Glomerular endothelial cell (primary cell): ENCODE measurements at regions not wholly inside any gene's neighbourhood (a gene's known extent, or its start where the extent isn't known, plus 50 kb on each side); places are given as distances from the start of the nearest gene placed in this dataset.

Source experiments
- DNase-seq: peaks from one replicate; pipeline ENCODE4 v3.0.0-alpha.2; 2011; ENCODE audit warnings: low read depth, low spot score; ENCODE audit errors: extremely low read depth

DNA sequence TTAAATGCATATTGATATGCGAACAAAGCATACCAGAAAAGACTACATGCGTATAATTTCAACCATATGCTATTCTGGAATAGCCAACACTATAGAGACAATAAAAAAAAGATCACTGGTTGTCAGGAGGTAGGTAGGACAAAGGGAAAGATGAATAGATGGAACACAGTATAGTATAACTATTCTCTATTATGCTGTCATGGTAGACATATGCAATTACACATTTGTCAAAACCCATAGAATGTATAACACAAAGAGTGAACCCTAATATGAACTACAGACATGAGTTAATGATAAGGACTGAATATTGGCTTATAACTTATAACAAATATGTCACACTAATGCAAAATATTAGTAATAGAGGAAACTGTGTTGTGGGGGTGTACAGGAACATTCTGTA, 460.8 kb downstream of the TAF11L14 start:
- DNase-seq: no peak

DNA sequence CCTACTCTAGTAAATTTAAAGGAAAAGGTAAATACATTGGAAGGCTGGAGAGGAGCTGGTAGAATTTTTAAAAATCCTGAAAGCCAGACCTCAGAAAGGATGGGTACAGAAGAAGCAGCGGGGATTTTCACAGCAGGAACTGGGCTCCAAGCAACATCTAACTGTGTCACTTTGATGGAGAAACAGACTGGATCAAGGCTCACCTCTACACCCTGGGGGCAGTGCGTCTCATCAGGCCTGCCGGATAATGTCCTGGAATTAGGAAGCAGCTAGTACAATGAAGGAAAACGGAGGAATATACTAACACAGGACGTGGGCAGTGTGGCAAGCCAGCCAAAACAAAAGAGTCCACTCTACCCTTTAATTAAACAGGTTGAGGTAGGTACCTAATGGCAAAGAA, 463.6 kb downstream of the TAF11L14 start:
- no peak for DNase-seq

DNA sequence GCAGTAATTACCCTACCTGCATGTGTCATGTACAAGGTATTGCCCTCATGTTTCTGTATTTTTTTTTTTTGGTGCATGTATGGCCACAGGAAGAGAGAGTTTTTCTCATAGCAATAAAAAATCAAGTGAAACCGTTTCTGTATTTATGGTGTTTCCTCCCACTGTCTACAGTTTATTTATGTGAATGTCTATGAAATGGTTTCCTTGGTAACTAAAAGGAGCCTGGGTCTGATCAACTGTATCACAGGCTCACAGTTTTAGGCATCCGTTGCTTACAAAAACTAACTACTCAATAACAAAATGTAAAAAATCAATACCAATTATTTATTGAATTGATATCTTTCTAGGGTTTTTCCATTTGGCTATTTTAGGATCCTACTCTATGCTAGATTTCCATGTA, 464.4 kb downstream of the TAF11L14 start:
- no peak for DNase-seq

DNA sequence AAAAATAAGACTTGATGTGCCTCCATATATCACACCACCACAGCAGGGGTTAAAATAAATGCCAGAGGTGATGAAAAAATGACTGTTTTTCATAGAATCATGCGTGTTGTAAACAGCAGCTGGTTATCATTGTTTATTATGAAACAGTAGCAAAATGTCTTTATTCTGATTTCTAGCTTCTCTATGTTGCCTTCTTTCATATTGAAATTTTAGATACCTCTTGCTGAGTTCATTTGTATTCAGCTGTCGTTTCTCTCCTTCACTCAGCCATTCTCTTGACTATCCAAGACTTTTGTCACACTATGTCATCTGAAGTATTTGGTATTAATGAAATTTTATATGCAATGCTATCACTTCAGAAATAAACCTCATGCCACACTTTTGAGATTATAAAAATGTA, 465.0 kb downstream of the TAF11L14 start:
- DNase-seq: no peak

DNA sequence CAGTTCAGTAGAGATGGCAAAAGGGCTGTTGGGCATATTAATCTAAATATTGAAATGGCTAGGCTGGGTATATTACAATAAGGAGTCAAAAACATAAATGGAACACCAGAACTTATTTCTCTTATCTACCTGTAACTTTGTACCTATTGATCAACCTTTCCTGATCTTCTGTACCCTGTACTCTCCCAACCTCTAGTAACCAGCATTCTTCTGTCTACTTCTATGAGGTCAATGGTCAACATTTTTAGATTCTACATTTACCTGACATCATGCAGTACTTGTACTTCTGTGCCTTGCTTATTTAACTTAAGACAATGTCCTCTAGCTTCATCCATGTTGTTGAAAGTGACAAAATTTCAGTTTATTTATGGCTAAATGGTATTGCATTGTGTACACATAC, 467.3 kb downstream of the TAF11L14 start:
- no peak for DNase-seq

DNA sequence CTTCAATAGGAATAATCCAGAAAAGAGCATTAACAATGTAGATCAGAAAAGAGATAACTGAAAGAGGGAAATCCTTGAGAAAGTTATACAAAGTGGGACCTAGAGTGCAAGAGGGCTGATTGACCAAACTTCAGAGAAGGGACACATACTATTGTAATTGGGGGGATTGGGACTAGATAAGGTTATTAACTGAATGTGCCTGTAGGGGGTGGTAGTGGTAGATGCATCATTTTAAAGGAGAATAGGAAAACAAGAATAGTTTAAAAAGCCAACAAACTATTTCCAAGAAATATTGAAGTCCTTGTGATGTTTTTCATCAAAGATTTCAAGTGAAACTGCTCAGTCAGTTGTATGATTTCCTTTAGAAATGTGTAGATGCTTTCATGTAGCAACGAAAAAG, 468.5 kb downstream of the TAF11L14 start:
- no peak for DNase-seq

DNA sequence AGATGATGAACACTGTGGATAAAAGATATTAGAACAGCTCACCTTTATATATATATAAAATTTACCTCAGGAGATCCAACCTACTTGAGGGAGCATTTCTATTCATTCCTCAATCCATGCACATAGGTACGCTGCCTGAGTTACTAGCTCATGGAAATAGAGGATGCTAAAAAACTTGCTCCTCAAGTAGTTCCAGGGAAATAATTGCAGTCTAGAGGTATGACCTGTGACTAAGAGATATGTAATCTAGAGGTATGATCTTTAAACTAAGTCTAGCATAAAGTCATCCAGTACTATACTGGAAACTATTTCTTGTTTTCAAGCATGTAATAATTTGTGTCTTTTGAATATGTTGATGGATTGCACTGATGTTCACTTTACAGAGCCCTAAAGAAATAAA, 471.2 kb downstream of the TAF11L14 start:
- no peak for DNase-seq

DNA sequence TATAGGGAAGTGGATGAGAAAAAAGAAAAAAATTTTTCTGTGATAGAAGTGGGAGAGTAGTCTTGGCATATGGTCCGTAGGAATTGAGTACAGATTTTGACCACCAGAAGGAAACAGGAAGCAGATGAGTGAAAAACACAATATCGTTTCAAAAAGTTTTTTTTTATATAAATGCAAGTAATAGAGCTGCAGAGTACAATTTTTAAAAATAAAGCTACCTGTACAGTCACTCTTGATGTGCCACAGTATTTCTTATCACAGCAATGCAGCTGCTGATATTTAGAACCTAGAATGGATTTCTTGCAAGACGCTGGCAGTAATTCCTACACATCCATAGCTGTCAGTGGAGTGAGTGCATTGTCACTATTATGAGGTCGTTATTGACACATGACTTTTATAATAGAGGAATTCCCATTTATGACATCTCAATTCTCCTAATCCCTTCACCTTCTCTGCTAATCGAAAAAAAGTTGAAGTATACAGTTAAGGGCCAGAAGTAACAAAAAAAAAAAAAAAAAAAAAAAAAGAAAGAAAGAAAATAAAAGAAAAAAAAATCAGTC, 477.7 kb downstream of the TAF11L14 start:
- no peak for DNase-seq

DNA sequence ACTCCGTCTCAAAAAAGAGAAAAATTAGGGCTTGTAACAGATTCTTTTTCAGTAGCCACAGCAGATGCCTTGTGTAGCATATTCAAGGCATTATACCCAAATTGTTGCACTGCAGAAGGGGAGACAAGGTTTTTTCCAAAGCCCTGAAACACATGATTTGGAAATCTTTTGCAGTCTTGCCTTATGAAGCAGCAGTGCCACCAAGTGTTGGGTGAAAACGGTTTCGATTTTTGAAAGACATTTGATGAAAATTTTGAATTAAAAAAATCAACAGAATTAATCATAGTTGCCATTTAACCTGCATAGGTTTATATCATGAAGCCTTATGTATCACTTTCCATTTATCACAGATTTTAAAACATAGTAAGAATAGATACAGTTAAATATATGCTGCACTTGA, 479.5 kb downstream of the TAF11L14 start:
- no peak for DNase-seq

DNA sequence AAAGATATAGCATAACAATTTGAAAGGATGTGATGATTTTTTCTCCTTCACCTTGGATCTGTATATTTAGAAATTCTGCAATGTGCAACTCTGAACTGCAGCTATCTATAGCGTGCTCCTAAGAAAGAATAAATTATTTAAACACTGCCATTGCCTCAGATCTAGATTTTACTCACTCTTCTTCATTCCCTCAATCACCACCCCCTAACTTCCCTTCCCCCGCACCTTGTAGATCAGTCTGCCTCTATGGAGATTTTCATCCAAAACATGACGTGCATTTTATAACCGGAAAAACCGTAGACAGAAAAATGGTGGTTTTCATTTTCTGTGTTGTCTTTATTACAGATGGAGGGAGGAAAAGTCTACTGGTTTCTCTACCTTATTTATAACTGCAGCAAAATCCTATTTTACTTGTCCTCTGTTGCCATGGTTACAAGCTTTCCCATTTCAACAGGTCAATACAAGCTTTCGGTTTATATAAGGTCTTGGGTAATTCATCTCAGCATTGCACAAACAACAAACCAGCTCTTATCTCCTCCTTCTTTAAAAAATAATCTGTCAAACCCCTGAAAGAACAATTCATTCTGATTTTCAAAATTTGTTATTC, 480.0 kb downstream of the TAF11L14 start:
- DNase-seq: no peak

DNA sequence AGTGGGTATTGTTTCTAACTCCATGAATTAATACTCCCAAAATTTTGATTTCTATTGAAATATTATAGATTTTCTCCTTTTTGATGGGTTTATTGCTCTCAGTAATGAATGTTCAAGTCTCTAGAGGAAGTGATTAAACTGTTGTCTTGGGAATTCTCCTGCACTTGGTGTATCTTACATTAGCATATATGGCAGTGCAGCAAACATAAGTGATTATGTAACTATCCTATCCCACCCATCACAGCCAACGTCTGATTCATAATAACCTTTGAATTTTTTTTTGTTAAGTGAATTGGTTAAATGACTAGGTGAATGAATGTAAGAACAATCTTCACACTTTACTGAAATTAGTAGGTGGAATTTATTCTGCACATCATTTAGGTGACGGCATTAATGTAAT, 483.7 kb downstream of the TAF11L14 start:
- DNase-seq: no peak

DNA sequence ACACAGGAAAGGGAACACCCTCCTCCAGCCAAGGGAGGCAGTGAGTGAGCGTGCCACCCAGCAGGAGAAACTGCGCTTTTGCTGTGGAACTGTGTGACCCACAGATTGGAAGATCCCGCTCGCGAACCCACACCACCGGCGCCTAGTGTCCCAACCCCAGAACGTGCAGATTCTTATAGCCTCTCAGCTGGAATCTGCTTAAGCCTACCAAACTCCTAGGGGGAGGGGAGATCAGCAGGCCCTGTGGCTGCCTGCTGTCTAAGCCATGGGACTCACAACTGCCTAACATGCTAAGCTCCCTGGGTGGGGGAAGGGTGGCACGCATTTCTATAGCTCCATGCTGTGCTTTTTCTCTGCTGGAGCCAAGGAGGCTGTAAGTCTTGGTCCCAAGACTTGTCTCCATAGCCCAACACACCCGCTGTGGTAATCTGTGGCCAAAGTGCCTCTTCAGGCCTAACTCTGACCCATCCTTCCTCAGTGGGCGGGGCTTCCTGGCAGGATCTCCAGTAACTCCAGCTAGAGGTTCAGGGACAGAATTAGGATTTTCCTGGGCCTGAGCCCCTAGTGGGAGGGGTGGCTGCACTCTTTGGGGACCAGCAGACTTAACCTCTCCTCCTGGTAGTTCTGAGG, 485.0 kb downstream of the TAF11L14 start:
- no peak for DNase-seq

DNA sequence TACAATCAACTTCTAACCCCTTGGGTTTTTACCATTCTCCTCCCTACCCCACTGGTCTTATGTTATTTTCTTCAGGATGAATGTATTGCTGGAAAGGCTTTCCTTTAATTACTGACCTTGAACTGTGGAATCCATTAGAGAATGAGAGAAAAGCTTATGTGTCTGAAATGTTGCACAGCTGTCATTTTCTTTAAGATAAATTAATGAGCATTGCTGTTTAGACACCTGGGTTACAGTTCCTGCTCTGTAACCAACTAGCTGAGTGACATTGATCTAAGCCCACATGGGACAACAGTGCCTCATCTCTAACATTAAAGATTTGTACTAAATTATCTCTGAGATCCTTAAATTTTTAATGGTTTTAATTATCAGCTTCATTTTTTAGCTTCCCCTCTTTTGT, 507.0 kb downstream of the TAF11L14 start:
- DNase-seq: no peak

DNA sequence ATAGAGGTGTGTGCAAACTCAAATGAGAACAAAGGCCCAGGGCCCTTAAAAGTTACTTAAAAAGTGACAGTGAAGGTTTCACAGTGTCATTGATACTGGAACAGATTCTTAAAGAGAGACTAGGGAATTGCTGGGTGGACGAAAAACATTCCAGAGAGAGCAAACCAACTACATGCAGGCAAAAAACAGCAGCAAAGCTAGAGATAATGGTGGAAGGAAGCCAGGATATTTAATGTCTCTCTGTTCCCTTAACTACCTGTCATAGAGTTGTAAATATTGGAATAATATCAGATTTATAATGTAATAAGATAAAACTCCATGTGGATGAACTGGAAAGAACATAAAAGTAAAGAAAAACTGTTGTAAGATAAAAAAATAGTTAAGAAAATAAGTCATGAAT, 508.6 kb downstream of the TAF11L14 start:
- no peak for DNase-seq

DNA sequence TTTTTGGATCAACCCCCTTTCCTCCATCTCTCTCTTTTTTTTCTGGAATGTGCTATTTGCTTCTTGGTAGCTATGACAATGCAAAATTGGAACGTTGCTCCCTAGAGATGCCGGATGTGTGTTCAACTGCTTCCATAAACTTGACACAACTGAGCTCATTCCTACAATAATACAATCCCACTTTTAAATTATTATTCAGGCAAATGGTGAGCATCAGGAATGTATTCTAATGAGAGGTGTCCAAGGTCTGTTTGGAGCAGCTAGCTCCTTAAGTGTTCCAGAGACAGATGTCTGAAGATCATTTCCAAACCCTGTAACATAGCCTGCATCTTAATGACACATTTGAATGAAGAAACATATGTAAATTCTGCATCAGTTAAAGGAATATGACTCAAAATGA, 518.4 kb downstream of the TAF11L14 start:
- DNase-seq: no peak

DNA sequence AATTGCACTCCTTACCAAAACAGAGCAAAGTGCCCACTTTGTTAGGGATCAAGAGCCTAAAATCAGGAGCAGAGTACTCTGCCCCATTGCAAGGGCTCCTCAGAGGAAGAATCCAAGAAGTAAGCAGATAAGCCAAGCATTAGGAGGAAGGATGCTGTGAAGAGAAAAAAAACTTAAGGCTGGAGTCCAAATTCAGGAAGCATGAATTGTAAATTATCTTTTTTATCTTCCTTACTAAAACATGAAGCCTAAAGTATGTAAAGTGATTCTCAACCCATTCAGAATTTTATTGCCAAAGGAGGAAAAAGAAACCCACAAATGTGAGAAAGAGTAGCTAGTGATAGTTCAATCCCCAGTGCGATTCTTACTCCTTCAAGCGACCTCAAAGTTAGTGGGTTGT, 523.9 kb downstream of the TAF11L14 start:
- DNase-seq: no peak

DNA sequence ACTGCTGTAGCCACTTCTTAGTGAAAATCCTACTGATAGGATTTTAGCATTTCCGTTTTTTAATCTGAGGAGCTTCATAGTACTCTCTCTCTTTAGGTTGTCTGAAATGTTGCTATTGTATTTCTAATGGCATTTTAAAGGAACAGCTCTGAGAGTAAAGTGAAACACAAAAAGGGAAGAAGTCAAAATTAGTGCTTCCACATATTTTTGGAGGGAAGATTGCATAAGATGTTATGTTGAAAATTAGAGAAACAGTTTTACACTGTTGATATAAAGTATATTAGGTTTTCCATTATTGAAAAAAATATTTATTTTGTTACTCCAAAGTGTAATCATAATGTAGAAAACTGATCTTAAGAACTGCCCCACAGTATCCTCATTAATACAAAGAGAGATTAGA, 525.1 kb downstream of the TAF11L14 start:
- DNase-seq: no peak

DNA sequence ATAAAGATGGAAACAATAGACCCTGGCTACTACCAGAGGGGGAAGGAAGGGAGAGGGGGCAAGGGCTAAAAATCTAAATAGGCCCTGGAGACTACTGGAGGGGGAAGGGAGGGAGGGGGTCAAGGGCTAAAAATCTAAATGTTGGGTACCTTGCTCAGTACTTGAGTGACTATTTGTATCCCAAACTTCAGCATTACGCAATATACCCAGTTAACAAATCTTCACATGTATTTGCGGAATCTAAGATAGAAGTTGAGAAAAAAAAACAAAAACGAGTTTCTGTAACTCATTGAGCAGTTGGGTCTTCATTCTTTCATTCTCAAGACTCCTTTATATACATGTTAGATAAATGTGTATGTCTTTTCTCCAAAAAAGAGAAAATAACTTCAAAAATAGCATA, 537.4 kb downstream of the TAF11L14 start:
- no peak for DNase-seq

DNA sequence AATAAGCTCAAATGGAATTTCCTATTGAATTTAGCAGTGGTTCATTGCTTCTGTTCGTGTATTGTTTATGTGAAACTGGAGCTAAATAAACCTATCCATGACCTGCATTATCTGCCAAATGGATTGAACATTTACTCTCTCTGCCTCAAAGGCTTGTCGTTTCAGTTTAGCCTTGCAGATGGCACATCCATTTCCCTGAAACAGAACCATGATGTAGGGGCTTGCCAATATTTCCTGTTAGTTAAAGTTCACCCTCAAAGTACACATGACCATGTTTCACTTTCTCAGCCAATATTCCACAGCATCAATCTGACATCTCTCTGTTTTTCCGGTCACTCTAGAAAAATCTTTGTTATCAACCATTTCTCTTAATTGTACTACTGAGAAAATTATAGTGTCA, 545.3 kb downstream of the TAF11L14 start:
- no peak for DNase-seq

DNA sequence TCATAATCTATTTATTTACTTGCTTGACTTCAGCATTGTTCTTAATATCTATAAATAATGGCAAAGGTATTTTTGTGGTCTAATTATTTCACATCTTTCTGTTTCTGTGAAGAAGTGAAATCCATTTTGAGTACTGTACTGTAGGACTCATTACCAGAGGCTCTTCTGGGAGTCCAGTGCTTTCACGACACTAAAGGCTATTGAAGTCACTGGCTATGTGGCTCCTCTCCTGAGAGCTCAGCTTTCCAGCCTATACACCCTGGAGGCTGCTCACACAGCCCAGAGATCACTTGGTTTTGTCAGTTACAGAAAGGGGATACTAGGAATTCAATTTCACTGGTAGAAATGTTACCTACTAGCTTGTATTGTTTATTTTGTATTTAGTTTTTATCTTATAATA, 547.3 kb downstream of the TAF11L14 start:
- no peak for DNase-seq

DNA sequence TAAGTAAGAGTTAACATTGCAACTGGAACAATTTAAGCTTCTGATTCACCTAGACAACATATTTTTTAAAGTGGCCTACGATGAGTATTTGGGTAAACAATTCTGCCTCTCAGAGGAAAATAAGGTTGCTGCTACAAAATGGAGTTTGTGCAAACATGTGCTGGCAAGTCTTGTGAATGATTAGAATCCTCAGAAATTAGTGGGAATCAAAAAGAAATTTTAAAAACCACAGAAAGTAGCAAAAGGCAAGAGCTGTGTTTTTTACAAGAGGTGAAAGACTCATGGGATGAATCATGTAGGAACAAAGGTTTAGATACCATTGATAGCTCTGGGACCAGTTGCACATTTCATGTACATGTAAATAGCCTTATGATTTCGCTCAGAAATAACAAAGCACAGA, 561.6 kb downstream of the TAF11L14 start:
- DNase-seq: no peak

DNA sequence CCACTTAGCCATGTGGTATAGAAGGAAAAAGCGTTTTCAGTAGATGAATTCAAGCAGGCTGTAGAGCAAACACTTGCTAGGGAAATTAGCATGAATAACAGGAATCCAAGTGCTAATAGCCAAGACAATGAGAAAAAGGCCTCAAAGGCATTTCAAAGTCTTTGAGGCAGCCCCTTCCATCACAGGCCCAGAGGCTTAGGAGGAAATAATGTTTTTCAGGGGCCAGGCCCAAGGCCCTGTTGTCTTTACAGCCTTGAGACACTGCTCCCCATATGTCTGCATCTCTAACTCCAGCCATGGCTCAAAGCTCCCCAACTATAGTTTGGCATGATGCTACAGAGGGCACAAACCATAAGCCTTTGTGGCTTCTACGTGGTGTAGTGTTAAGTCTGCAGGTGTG, 563.5 kb downstream of the TAF11L14 start:
- no peak for DNase-seq

DNA sequence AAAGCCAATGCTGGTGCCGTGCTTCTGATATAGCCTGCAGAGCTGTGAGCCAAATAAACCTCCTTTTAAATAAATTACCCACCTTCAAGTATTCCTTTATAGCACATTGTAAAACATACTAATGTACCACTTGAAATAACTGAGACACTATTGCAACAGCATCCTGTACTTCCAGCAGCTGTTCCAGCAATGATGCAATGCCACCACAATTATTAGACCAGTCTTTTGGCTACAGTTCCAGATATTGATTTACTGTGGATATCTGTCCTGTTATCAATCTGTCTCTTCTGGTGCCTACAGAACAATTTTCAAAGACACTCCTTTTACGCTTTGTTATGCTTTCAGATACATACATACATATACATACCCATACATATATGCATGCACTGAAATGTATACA, 567.9 kb downstream of the TAF11L14 start:
- DNase-seq: no peak
